ENCODE measurements at regions not wholly inside any gene's neighbourhood (a gene's known extent, or its start where the extent isn't known, plus 50 kb on each side); places are given as distances from the start of the nearest gene placed in this dataset.

- no peak for DNase-seq (ENCODE audit: low read depth in 2 of 2)
Observed at GRCh38 chrX:20477219-20477618, 210.5 kb upstream of the RPS6KA3 start.

- DNase-seq (ENCODE audit: low read depth in 2 of 2): no peak
Observed at GRCh38 chrX:20472620-20473258, 206.0 kb upstream of the RPS6KA3 start.

- no peak for DNase-seq (ENCODE audit: low read depth in 2 of 2)
Observed at GRCh38 chrX:20472148-20472547, 205.4 kb upstream of the RPS6KA3 start.

GRCh38 chrX:20471483-20471882, 204.8 kb upstream of the RPS6KA3 start:
- no peak for DNase-seq (ENCODE audit: low read depth in 2 of 2)

GRCh38 chrX:20463296-20464075, 196.8 kb upstream of the RPS6KA3 start:
- no peak for DNase-seq (ENCODE audit: low read depth in 2 of 2)

GRCh38 chrX:20461576-20461975, 194.9 kb upstream of the RPS6KA3 start:
- no peak for DNase-seq (ENCODE audit: low read depth in 2 of 2)

- DNase-seq (ENCODE audit: low read depth in 2 of 2): no peak
Observed at GRCh38 chrX:20461002-20461401, 194.3 kb upstream of the RPS6KA3 start.

- no peak for DNase-seq (ENCODE audit: low read depth in 2 of 2)
Observed at GRCh38 chrX:20459410-20460350, 193.0 kb upstream of the RPS6KA3 start.

GRCh38 chrX:20456971-20457370, 190.3 kb upstream of the RPS6KA3 start:
- DNase-seq (ENCODE audit: low read depth in 2 of 2): no peak

GRCh38 chrX:20455001-20455400, 188.3 kb upstream of the RPS6KA3 start:
- DNase-seq (ENCODE audit: low read depth in 2 of 2): no peak

GRCh38 chrX:20454117-20454516, 187.4 kb upstream of the RPS6KA3 start:
- DNase-seq (ENCODE audit: low read depth in 2 of 2): no peak

- DNase-seq (ENCODE audit: low read depth in 2 of 2): no peak
Observed at GRCh38 chrX:20452487-20452886, 185.8 kb upstream of the RPS6KA3 start.

- no peak for DNase-seq (ENCODE audit: low read depth in 2 of 2)
Observed at GRCh38 chrX:20451929-20452328, 185.2 kb upstream of the RPS6KA3 start.

GRCh38 chrX:20445109-20445508, 178.4 kb upstream of the RPS6KA3 start:
- DNase-seq (ENCODE audit: low read depth in 2 of 2): no peak

GRCh38 chrX:20442597-20442996, 175.9 kb upstream of the RPS6KA3 start:
- peak; percentile 63 to 65 for DNase-seq (ENCODE audit: low read depth in 2 of 2)

GRCh38 chrX:20441123-20441522, 174.4 kb upstream of the RPS6KA3 start:
- DNase-seq (ENCODE audit: low read depth in 2 of 2): no peak

GRCh38 chrX:20438871-20439526, 172.3 kb upstream of the RPS6KA3 start:
- no peak for DNase-seq (ENCODE audit: low read depth in 2 of 2)

- DNase-seq (ENCODE audit: low read depth in 2 of 2): no peak
Observed at GRCh38 chrX:20437683-20438082, 171.0 kb upstream of the RPS6KA3 start.

GRCh38 chrX:20435913-20436312, 169.2 kb upstream of the RPS6KA3 start:
- DNase-seq (ENCODE audit: low read depth in 2 of 2): no peak

GRCh38 chrX:20434986-20435385, 168.3 kb upstream of the RPS6KA3 start:
- no peak for DNase-seq (ENCODE audit: low read depth in 2 of 2)

- no peak for DNase-seq (ENCODE audit: low read depth in 2 of 2)
Observed at GRCh38 chrX:20433388-20433775, 166.7 kb upstream of the RPS6KA3 start.

Measured in activated CD8-positive, alpha-beta memory T cell treated with anti-CD3 and anti-CD28 coated beads for 4 hours (primary cell).